HepG2 (cell line): ENCODE measurements at regions not wholly inside any gene's neighbourhood (a gene's known extent, or its start where the extent isn't known, plus 50 kb on each side); places are given as distances from the start of the nearest gene placed in this dataset.

Source experiments
- ATAC-seq: fragments of 200-7000 bp; cut with Tn5 transposase; 3 replicates; pipeline ENCODE4 v1.9.1; 2020; ENCODE audit warnings: mild to moderate bottlenecking, moderate library complexity
- BruUV-seq: library from RNA; stranded (reverse); fragments of 400-500 nt; replicated peaks from 2 replicates; lab custom pipeline; 2021; lab: Mats Ljungman, UMichigan
- CTCF ChIA-PET: fragments of 300-600 bp; formaldehyde crosslinking; extraction: SDS; loops from one replicate; lab custom pipeline; 2021; ENCODE audit warnings: low total read pairs, inconsistent platforms, low intra/inter-chr PET ratio; lab: Yijun Ruan, JAX
- POLR2A ChIA-PET: fragments of 350-600 bp; sonication (Branson Sonifier 250); formaldehyde crosslinking; loops from one replicate; lab custom pipeline; 2020; ENCODE audit warnings: antibody characterized with exemption, inconsistent platforms; lab: Yijun Ruan, JAX
- DNase-seq: peaks from one replicate; pipeline ENCODE4 v3.0.0-alpha.2; 2015; ENCODE audit warnings: low spot score
- FAIRE-seq: peaks from 3 replicates; lab custom pipeline; 2011; peaks lifted over from hg19 to GRCh38; lab: Jason Lieb, UNC
- H2AFZ ChIP-seq: one replicate; pipeline ENCODE4 v1.6.1; 2011; ENCODE audit warnings: low read length, inconsistent platforms
- H3K27ac ChIP-seq: fragments of 300-600 bp; 3 replicates; pipeline ENCODE4 v1.8.0; 2011; ENCODE audit warnings: mixed run types, mild to moderate bottlenecking, mixed read lengths, low read length, inconsistent platforms; ENCODE audit not compliant: insufficient read depth; ENCODE audit errors: extremely low read length
- H3K27me3 ChIP-seq, 2 experiments: fragments of 200-600 bp in 1 of 2; 2 replicates in 1 of 2; 3 replicates in 1 of 2; pipeline versions ENCODE4 v1.6.0 to v1.8.0; 2011; ENCODE audit warnings: low read length in 2 of 2, mild to moderate bottlenecking in 2 of 2, moderate library complexity in 2 of 2, inconsistent platforms in 1 of 2; ENCODE audit not compliant: insufficient read depth in 2 of 2, control insufficient read depth in 1 of 2
- H3K36me3 ChIP-seq, 2 experiments: fragments of 200-600 bp in 1 of 2; replicated peaks in 1 of 2; 2 replicates in 1 of 2; 3 replicates in 1 of 2; pipeline versions ENCODE4 v1.5.1 to v1.8.0; 2011; ENCODE audit warnings: low read length in 2 of 2, inconsistent platforms in 1 of 2; ENCODE audit not compliant: insufficient read depth in 2 of 2, control insufficient read depth in 1 of 2
- H3K4me1 ChIP-seq: 2 replicates; pipeline ENCODE4 v1.5.1; 2012; ENCODE audit warnings: low read length, inconsistent platforms; ENCODE audit not compliant: insufficient read depth
- H3K4me2 ChIP-seq: 2 replicates; pipeline ENCODE4 v1.6.0; 2011; ENCODE audit warnings: low read depth, low read length, inconsistent platforms
- H3K4me3 ChIP-seq, 3 experiments: fragments of 200-600 bp in 1 of 3; sonication (generic), shearing (Covaris generic) in 1 of 3; replicated peaks in 1 of 3; 2 replicates each; pipeline ENCODE4 v1.5.1; 2011 to 2016; ENCODE audit warnings: low read length in 3 of 3, inconsistent platforms in 2 of 3, low read depth in 2 of 3, mild to moderate bottlenecking in 2 of 3, control low read depth in 1 of 3, mixed read lengths in 1 of 3; ENCODE audit not compliant: insufficient read depth in 1 of 3
- H3K79me2 ChIP-seq: one replicate; pipeline ENCODE4 v1.6.1; 2011; ENCODE audit warnings: low read length, inconsistent platforms; ENCODE audit not compliant: insufficient read depth
- H3K9ac ChIP-seq: 2 replicates; pipeline ENCODE4 v1.6.0; 2011; ENCODE audit warnings: mild to moderate bottlenecking, low read depth, low read length, inconsistent platforms; ENCODE audit not compliant: insufficient read depth
- H3K9me3 ChIP-seq: 2 replicates; pipeline ENCODE4 v1.5.1; 2012; ENCODE audit warnings: mild to moderate bottlenecking, low read length
- H4K20me1 ChIP-seq: 2 replicates; pipeline ENCODE4 v1.6.0; 2011; ENCODE audit warnings: inconsistent platforms, mild to moderate bottlenecking, low read length, moderate library complexity; ENCODE audit not compliant: insufficient read depth
- CC2D1A ChIP-seq: sonication (generic); formaldehyde crosslinking; IDR thresholded peaks from 2 replicates; pipeline ENCODE4 v1.8.1; 2023; ENCODE audit warnings: mild to moderate bottlenecking, missing genetic modification reagents
- CHD4 ChIP-seq: fragments of 200-600 bp; sonication (generic); IDR thresholded peaks from 2 replicates; pipeline ENCODE4 v1.7.0; 2017; ENCODE audit warnings: mild to moderate bottlenecking, low read length, borderline replicate concordance
- EEA1 ChIP-seq: sonication (generic); formaldehyde crosslinking; IDR thresholded peaks from 2 replicates; pipeline ENCODE4 v1.5.1; 2020; ENCODE audit warnings: mild to moderate bottlenecking, missing genetic modification reagents, borderline replicate concordance
- ISX ChIP-seq: sonication (generic); formaldehyde crosslinking; conservative IDR thresholded peaks from 2 replicates; pipeline ENCODE4 v1.5.0; 2020; ENCODE audit warnings: missing genetic modification reagents
- MAFK ChIP-seq, 2 experiments: IDR thresholded peaks in 1 of 2; conservative IDR thresholded peaks in 1 of 2; 2 replicates each; pipeline ENCODE4 v1.6.1; 2011; ENCODE audit warnings: improper control_type of control experiment in 2 of 2, low read length in 2 of 2
- RBM39 ChIP-seq: fragments of 200-400 bp; formaldehyde crosslinking; IDR thresholded peaks from one replicate; pipeline ENCODE4 v1.6.1; 2018; ENCODE audit warnings: antibody characterized with exemption, mild to moderate bottlenecking, low read depth, low read length; ENCODE audit not compliant: poor library complexity, severe bottlenecking
- RFX1 ChIP-seq: fragments of 450-650 bp; IDR thresholded peaks from 2 replicates; pipeline ENCODE4 v1.6.1; 2017
- TRIM24 ChIP-seq: sonication (generic); formaldehyde crosslinking; IDR thresholded peaks from 2 replicates; pipeline ENCODE4 v1.8.0; 2022; ENCODE audit warnings: mild to moderate bottlenecking, missing genetic modification reagents
- ZNF460 ChIP-seq: sonication (generic); formaldehyde crosslinking; IDR thresholded peaks from 2 replicates; pipeline ENCODE4 v1.5.1; 2020; ENCODE audit warnings: missing genetic modification reagents, mild to moderate bottlenecking, borderline replicate concordance
- ZNF558 ChIP-seq: sonication (generic); formaldehyde crosslinking; IDR thresholded peaks from 2 replicates; pipeline ENCODE4 v1.9.0; 2022; ENCODE audit warnings: mild to moderate bottlenecking, missing genetic modification reagents, borderline replicate concordance
- WGBS: methylation state at CpG from one replicate; pipeline ENCODE4 v1.1.6; 2017; ENCODE audit warnings: low lambda C conversion rate; 5-methylcytosine and 5-hydroxymethylcytosine counted together
- in situ Hi-C: cut with HindIII; loops from 2 replicates; pipeline ENCODE4 v1.10.0; 2017; ENCODE audit warnings: low pct_unique_long_range_greater_than_20kb; ENCODE audit not compliant: extremely low pct_ligation_motif_present
- intact Hi-C: fragments of 100-400 bp; cut with micrococcal nuclease; formaldehyde crosslinking; loops from one replicate; pipeline ENCODE4 v1.10.0; 2022; ENCODE audit not compliant: unreplicated experiment
- TF ChIP-seq, protein P1 (sequence below): sonication (generic); formaldehyde crosslinking; conservative IDR thresholded peaks from 2 replicates; pipeline ENCODE4 v1.8.1; 2023; ENCODE audit warnings: missing genetic modification reagents
- TF ChIP-seq, protein P2 (sequence below): sonication (generic); formaldehyde crosslinking; IDR thresholded peaks from 2 replicates; pipeline ENCODE4 v1.5.1; 2020; ENCODE audit warnings: mild to moderate bottlenecking, missing genetic modification reagents, moderate library complexity
- TF ChIP-seq, protein P3 (sequence below): sonication (generic); formaldehyde crosslinking; IDR thresholded peaks from 2 replicates; pipeline ENCODE4 v1.5.1; 2020; ENCODE audit warnings: missing genetic modification reagents, mild to moderate bottlenecking, borderline replicate concordance
- TF ChIP-seq, protein P4 (sequence below): sonication (generic); formaldehyde crosslinking; IDR thresholded peaks from 2 replicates; pipeline ENCODE4 v1.5.0; 2020; ENCODE audit warnings: missing genetic modification reagents, mild to moderate bottlenecking, borderline replicate concordance
- TF ChIP-seq, protein P5 (sequence below): IDR thresholded peaks from 2 replicates; pipeline ENCODE4 v1.6.1; 2016; ENCODE audit warnings: low read depth, borderline replicate concordance

DNA sequence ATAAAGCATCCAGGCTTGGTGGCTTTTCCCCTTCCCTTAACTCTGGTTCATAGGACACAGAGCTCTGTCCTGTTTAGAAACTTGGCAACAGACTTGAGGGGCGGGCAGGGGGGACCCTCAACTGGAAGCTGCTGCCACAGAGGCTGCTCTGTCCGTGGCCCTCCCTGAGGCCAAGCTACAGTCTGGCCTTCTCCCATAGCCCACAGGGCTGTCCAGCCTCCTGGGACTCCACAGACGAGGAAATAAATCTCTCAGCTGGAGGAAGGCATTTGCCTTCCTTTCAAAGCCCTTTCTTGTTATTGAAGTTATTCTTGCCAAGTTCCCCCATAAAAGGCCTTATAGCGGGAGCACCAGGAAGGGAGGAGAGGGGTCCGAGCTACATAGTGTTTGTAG is 248.8 kb upstream of the TPM1 start:
- H3K4me1 ChIP-seq = peaks cover 5% of the 10 kb centered on the region
- H4K20me1 ChIP-seq = no peaks in the 10 kb centered on the region
- intact Hi-C loops (no loop called here), in situ Hi-C loops (loop anchor here (25.0 kb wide), 1 partner anchor 619 kb away; no protein-coding TSS in a partner anchor)
- no peak for ATAC-seq
- no TSS peak for BruUV-seq
- H2AFZ ChIP-seq = no peak overlapping the region
- no peaks in the 10 kb centered on the region for H3K27me3 ChIP-seq
- no peaks in the 10 kb centered on the region; a peak in 1 of 5 replicates for H3K36me3 ChIP-seq
- POLR2A ChIA-PET = no interaction called here
- no peak for DNase-seq
- no peak overlapping the region for H3K4me2 ChIP-seq
- H3K27ac ChIP-seq = no peak overlapping the region
- no peak overlapping the region for H3K4me3 ChIP-seq
- 95% methylated on average over 5 of the region's 5 CpGs for WGBS
- CTCF ChIA-PET = no interaction called here
- H3K79me2 ChIP-seq = no peaks in the 10 kb centered on the region
- no peak overlapping the region for H3K9ac ChIP-seq
- no peaks in the 10 kb centered on the region for H3K9me3 ChIP-seq
- no peak for FAIRE-seq
- TF ChIP-seq, protein P1, sequence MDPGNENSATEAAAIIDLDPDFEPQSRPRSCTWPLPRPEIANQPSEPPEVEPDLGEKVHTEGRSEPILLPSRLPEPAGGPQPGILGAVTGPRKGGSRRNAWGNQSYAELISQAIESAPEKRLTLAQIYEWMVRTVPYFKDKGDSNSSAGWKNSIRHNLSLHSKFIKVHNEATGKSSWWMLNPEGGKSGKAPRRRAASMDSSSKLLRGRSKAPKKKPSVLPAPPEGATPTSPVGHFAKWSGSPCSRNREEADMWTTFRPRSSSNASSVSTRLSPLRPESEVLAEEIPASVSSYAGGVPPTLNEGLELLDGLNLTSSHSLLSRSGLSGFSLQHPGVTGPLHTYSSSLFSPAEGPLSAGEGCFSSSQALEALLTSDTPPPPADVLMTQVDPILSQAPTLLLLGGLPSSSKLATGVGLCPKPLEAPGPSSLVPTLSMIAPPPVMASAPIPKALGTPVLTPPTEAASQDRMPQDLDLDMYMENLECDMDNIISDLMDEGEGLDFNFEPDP = no peak
- TF ChIP-seq, protein P2, sequence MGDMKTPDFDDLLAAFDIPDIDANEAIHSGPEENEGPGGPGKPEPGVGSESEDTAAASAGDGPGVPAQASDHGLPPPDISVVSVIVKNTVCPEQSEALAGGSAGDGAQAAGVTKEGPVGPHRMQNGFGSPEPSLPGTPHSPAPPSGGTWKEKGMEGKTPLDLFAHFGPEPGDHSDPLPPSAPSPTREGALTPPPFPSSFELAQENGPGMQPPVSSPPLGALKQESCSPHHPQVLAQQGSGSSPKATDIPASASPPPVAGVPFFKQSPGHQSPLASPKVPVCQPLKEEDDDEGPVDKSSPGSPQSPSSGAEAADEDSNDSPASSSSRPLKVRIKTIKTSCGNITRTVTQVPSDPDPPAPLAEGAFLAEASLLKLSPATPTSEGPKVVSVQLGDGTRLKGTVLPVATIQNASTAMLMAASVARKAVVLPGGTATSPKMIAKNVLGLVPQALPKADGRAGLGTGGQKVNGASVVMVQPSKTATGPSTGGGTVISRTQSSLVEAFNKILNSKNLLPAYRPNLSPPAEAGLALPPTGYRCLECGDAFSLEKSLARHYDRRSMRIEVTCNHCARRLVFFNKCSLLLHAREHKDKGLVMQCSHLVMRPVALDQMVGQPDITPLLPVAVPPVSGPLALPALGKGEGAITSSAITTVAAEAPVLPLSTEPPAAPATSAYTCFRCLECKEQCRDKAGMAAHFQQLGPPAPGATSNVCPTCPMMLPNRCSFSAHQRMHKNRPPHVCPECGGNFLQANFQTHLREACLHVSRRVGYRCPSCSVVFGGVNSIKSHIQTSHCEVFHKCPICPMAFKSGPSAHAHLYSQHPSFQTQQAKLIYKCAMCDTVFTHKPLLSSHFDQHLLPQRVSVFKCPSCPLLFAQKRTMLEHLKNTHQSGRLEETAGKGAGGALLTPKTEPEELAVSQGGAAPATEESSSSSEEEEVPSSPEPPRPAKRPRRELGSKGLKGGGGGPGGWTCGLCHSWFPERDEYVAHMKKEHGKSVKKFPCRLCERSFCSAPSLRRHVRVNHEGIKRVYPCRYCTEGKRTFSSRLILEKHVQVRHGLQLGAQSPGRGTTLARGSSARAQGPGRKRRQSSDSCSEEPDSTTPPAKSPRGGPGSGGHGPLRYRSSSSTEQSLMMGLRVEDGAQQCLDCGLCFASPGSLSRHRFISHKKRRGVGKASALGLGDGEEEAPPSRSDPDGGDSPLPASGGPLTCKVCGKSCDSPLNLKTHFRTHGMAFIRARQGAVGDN (CRISPR knock-in tag) = no peak
- TF ChIP-seq, protein P3, sequence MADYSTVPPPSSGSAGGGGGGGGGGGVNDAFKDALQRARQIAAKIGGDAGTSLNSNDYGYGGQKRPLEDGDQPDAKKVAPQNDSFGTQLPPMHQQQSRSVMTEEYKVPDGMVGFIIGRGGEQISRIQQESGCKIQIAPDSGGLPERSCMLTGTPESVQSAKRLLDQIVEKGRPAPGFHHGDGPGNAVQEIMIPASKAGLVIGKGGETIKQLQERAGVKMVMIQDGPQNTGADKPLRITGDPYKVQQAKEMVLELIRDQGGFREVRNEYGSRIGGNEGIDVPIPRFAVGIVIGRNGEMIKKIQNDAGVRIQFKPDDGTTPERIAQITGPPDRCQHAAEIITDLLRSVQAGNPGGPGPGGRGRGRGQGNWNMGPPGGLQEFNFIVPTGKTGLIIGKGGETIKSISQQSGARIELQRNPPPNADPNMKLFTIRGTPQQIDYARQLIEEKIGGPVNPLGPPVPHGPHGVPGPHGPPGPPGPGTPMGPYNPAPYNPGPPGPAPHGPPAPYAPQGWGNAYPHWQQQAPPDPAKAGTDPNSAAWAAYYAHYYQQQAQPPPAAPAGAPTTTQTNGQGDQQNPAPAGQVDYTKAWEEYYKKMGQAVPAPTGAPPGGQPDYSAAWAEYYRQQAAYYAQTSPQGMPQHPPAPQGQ (CRISPR knock-in tag) = no peak
- TF ChIP-seq MAFK (conservative IDR thresholded peaks at IDR 0.05 in 1 of 2, IDR thresholded peaks at IDR 0.05 in 1 of 2; ENCODE audit: low read length in 2 of 2) = no peak
- no peak for TF ChIP-seq RBM39
- no peak for TF ChIP-seq TRIM24 (CRISPR knock-in tag)
- no peak for TF ChIP-seq CC2D1A (CRISPR knock-in tag)
- TF ChIP-seq EEA1 (CRISPR knock-in tag) = no peak
- TF ChIP-seq, protein P4, sequence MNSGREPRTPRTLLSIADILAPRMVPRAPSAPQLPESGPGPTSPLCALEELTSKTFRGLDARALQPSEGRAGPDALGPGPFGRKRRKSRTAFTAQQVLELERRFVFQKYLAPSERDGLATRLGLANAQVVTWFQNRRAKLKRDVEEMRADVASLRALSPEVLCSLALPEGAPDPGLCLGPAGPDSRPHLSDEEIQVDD (CRISPR knock-in tag) = no peak
- no peak for TF ChIP-seq CHD4
- no peak for TF ChIP-seq RFX1
- TF ChIP-seq, protein P5, sequence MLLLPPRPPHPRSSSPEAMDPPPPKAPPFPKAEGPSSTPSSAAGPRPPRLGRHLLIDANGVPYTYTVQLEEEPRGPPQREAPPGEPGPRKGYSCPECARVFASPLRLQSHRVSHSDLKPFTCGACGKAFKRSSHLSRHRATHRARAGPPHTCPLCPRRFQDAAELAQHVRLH (CRISPR knock-in tag) = no peak
- TF ChIP-seq ZNF558 (CRISPR knock-in tag) = no peak
- no peak for TF ChIP-seq ZNF460
- no peak for TF ChIP-seq ISX
